ENCODE measurements at regions not wholly inside any gene's neighbourhood (a gene's known extent, or its start where the extent isn't known, plus 50 kb on each side); places are given as distances from the start of the nearest gene placed in this dataset.
"Not testable (repeated sequence)": the region's sequence is repeated elsewhere in the genome, so short reads cannot be mapped to it uniquely, and the experiment has no call there.

GRCh38 chr6:11934638-11935037 is 77.5 kb upstream of the HIVEP1 start:
- DNase-seq (ENCODE audit: extremely low read depth, low read depth): no peak
- no peak for TF ChIP-seq CTCF (IDR thresholded peaks at IDR 0.05; ENCODE audit: low read depth, low read length)

GRCh38 chr6:11932892-11933291 is 79.2 kb upstream of the HIVEP1 start:
- DNase-seq (ENCODE audit: extremely low read depth, low read depth): not testable (repeated sequence)

GRCh38 chr6:11931296-11932035 is 80.6 kb upstream of the HIVEP1 start:
- no peak for DNase-seq (ENCODE audit: extremely low read depth, low read depth)
- no peak for TF ChIP-seq CTCF (IDR thresholded peaks at IDR 0.05; ENCODE audit: low read depth, low read length)

- DNase-seq (ENCODE audit: extremely low read depth, low read depth): not testable (repeated sequence)
Observed at GRCh38 chr6:11930834-11931233, 81.3 kb upstream of the HIVEP1 start.

- TF ChIP-seq CTCF (IDR thresholded peaks at IDR 0.05; ENCODE audit: low read depth, low read length): no peak
- DNase-seq (ENCODE audit: extremely low read depth, low read depth): no peak
Observed at GRCh38 chr6:11930240-11930639, 81.9 kb upstream of the HIVEP1 start.

GRCh38 chr6:11929241-11929835 is 82.8 kb upstream of the HIVEP1 start:
- DNase-seq (ENCODE audit: extremely low read depth, low read depth): no peak
- TF ChIP-seq CTCF (IDR thresholded peaks at IDR 0.05; ENCODE audit: low read depth, low read length): no peak

GRCh38 chr6:11926594-11927407 is 85.3 kb upstream of the HIVEP1 start:
- TF ChIP-seq CTCF (IDR thresholded peaks at IDR 0.05; ENCODE audit: low read depth, low read length): no peak
- no peak for DNase-seq (ENCODE audit: extremely low read depth, low read depth)

- no peak for TF ChIP-seq CTCF (IDR thresholded peaks at IDR 0.05; ENCODE audit: low read depth, low read length)
Observed at GRCh38 chr6:11925805-11926204, 86.3 kb upstream of the HIVEP1 start.

More at GRCh38 chr6:11925805-11926204, 86.3 kb upstream of the HIVEP1 start:
- DNase-seq (ENCODE audit: extremely low read depth, low read depth): no peak
